NOMO-1 treated with DMSO at 0.1 percent for 48 hours (cell line): ENCODE measurements at regions not wholly inside any gene's neighbourhood (a gene's known extent, or its start where the extent isn't known, plus 50 kb on each side); places are given as distances from the start of the nearest gene placed in this dataset.

Experiments
- DNase-seq: peaks from one replicate; lab custom pipeline; 2025; ENCODE audit not compliant: unreplicated experiment; lab: John Stamatoyannopoulos, UW

- DNase-seq = no peak
Measured at GRCh38 chr10:111435871-111436270, 359.0 kb downstream of the ADRA2A start.

DNA sequence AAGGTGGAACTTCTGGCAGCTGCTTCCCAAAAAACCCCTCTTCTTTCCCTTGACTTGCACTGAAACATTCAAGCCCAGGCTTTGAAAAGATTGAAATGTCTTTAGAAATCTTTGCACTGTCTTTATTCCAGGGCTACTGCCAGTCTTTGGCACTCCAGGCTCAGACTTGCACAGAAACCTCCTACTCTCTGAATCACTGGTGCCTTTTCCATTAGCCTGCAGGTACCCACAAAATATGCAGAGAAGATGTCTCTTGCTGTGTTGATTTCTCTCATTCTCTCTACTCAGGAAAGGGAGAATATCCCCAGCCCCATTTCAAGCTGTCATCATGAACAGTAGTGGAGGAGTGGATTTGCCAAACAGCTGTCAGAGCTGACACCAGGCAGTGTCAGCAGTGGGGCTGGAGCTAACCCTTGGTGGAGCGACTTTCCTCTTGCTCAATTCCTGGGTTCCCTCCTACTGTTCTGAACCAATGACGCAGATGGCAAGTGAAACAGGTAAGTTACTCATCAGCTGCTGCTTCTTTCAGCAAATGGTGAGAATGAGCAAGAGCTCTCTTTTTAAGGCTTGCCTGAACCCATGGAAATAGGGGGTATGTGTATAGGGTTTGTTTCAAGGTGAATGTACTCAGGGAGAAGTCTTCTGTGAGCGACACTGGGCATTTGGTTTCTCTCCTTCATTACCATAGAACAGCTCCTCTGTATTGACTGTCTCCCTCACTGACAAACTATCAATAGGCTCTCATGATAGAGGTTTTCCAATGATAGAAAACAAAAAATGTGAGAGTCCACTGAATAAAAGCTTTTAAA is 362.4 kb downstream of the ADRA2A start:
- DNase-seq = no peak

DNA sequence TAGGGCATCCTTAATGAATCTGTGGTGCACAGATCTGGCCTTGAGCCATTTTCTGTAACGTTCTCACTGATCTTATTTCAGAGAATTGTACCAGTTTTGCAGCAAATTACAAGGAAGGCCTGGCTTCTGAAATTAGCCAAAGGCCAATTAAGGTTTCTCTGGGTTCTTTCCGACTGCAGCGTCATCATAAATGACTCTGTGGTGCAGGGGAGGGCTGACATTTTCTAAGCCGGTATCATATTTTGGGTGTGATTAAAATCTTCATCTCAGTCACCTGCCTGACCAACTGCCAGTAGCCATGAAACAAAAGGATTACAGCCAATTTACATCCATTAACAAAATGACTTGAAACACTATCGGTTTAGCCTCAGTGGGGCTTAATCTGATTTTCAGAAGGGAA is 363.7 kb downstream of the ADRA2A start:
- DNase-seq = no peak

GRCh38 chr10:111445667-111446066 is 368.8 kb downstream of the ADRA2A start:
- no peak for DNase-seq

DNA sequence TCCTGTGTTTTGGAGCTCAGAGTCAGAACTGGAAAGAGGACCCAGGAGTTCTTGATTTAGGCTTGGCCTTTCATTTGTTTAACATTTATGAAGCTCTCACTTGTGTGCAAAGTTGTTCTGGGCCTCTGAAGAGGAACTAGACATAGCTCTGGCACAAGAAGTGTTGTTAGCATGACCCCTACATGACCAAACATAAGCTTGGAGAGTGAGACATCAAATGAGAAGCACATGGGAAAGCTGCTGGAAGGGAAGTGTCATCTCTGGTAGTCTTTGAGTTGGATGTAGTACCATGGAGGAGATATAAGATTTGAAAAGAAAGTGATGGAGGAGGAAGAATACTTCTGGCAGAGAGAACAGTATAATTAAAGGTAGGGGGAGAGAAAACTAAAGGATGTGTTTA is 370.1 kb downstream of the ADRA2A start:
- DNase-seq = no peak

DNA sequence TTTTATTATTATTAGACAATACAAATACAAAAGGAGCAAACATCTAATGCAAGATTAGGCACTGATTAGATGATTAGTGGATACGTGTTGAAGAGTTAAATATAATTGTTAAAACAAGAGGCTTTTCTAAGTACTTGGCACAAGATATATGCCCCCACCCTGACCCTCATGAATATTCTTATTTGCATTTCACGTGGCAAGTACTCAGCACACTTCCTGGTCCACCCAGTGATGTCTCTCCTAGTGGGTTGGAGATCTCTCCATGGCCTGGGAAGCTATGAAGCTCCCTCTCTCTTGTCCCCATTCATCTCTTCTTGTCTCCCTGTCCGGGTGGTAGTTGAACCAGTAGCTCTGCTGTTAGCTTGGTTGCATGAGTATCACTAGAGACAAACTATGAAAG is 375.3 kb downstream of the ADRA2A start:
- DNase-seq = no peak

DNA sequence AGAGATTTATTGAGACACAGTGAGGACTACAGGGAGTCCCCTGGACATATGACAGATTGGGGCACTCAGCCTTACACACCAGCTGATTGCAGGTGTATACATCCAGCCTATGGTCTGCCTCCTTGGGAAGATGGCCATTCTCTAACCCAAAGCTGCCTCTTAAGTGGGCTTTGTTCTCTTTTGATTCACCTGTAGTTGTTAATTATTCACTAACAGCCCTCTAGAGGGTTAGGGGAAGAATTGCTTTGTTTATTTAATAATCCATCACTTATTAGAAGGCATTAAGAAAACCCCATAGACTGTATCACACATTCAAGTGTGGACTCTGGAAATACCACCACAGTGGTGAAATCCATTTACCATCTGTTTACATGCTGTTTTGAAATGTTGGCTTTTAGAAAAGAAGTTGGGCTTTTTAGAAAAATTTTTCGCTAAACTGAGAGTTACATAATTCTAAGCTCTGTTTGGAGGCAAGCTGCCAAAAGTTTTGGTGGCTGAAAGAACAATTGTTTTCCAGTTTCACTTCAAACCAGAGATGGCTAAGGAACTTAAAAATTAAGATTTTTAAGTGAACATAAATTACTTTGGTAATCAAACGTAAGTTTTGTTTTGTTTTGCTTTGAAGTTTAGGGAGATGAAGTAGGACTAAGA is 379.1 kb downstream of the ADRA2A start:
- no peak for DNase-seq

- DNase-seq = no peak
Measured at GRCh38 chr10:111458256-111458655, 381.4 kb downstream of the ADRA2A start.

GRCh38 chr10:111459967-111460366 is 383.1 kb downstream of the ADRA2A start:
- DNase-seq = no peak

GRCh38 chr10:111472445-111472844 is 395.6 kb downstream of the ADRA2A start:
- no peak for DNase-seq

- no peak for DNase-seq
Measured at GRCh38 chr10:111473361-111473760, 396.5 kb downstream of the ADRA2A start.

DNA sequence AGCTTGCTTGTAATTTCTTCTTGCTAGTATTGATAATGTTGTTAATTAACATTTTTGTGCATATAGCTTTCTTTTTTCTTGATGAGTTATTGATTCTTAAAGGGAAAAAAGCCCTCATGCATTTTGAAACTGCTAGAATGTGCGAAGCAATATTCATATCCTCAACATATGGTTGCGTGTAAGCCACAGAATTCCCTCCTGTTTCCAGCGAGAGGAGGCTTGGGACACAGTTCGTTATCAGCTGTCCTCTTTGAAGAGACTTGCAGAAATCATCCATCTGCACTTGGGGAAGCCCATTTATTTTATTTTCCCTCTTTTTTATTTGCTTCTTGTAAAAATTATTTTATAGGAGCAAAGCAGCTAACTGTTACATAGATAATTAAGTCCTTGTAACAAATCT is 398.0 kb downstream of the ADRA2A start:
- no peak for DNase-seq

GRCh38 chr10:111475720-111476119 is 398.9 kb downstream of the ADRA2A start:
- no peak for DNase-seq

GRCh38 chr10:111478651-111479050 is 401.8 kb downstream of the ADRA2A start:
- DNase-seq = no peak

DNA sequence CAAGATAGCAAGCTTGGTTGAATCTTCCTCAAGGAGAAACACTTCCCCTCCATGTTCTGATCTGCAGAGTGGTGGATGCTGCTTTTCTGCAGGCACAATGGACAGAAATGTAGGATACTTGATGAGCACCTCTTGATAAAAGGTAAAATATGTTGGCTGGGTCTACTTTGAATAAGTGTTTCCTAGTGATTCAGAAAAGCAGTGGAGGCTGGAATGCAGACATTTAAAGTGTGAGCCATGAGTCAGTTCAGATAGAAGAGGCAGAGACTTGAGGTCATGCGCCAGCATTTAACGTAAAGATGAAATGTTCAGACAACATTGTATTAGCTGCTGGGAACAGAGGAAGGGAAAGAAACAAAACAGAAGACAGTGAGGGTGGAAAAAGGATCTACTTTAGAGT is 403.1 kb downstream of the ADRA2A start:
- no peak for DNase-seq

- no peak for DNase-seq
Measured at GRCh38 chr10:111481261-111481826, 404.5 kb downstream of the ADRA2A start.

GRCh38 chr10:111481866-111482265 is 405.0 kb downstream of the ADRA2A start:
- DNase-seq = no peak

- no peak for DNase-seq
Measured at GRCh38 chr10:111482621-111483216, 405.9 kb downstream of the ADRA2A start.

GRCh38 chr10:111485767-111486166 is 408.9 kb downstream of the ADRA2A start:
- no peak for DNase-seq

DNA sequence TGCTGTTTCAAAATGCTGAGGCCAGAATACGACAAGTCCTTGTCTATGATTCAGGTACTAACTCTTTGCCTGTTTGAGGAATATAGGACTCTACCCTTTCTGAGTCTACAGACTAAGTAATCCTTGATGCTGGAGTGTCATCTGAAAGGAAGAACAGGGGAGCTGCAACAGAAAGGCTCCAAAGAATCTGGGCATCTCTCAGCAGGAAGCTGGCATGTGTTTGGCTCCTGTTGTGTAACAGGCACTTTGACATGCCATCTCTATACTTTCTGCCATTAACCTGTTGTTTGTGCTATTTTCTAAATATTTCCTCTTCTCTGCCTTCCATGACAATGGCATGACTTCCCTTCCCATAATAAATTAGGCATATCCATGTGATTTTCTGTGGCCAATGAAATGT is 409.5 kb downstream of the ADRA2A start:
- no peak for DNase-seq

DNA sequence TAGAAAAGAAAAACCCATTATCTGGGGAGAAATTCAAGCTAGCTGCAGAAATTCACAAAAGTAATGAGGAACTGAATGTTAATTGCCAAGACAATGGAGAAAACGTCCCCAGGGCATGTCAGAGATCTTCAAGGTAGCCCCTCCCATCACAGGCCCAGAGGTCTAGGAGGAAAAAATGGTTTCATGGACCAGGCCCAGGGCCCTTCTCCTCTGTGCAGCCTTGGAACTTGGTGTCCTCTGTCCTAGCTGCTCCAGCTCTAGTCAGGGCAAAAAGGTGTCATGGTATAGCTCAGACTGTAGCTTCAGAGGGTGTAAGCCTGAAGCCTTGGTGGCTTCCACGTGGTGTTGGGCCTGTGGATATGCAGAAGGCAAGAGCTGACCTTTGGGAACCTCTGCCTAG is 411.8 kb downstream of the ADRA2A start:
- DNase-seq = no peak

GRCh38 chr10:111491154-111491553 is 414.3 kb downstream of the ADRA2A start:
- DNase-seq = no peak
